22Rv1 (cell line): ENCODE measurements at regions not wholly inside any gene's neighbourhood (a gene's known extent, or its start where the extent isn't known, plus 50 kb on each side); places are given as distances from the start of the nearest gene placed in this dataset.
"Not testable (repeated sequence)": the region's sequence is repeated elsewhere in the genome, so short reads cannot be mapped to it uniquely, and the experiment has no call there.

Experiments
- CTCF ChIP-seq: fragments of 450-650 bp; IDR thresholded peaks from 2 replicates; pipeline ENCODE4 v1.5.1; 2017; ENCODE audit warnings: mild to moderate bottlenecking
- ZFX ChIP-seq: fragments of 450-650 bp; IDR thresholded peaks from 2 replicates; pipeline ENCODE4 v1.6.1; 2017; ENCODE audit warnings: antibody characterized with exemption, borderline replicate concordance

DNA sequence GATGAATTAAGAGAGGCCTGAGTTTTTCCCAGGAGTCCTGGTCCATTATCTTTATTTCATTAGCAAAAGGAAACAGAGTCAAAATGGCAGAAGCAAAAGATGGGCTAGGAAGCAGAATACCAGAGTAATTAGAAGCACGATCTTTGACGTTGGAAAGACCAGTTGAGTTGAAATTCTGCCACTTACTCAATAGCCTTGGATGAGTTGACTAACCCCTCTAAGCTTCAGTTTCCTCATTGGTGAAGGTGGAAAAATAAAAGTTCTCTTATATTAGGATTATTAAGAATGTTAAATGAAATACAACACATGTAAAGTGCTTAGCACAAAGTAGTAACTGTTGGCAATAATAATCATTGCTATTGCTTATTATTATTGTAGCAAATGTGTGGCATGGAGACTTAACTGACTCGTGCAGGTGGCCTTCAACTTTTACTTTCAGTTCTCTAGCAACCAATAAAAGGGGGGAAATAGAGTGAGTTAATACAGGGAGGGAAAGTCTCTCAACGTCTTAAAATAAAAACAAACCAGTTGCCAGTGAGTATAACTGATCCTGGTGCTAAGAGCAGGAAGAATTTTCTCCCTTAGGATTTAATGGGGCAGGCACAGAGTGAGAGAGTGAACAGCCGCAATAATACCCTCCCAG lies 50.8 kb upstream of the ACBD5 start:
- TF ChIP-seq CTCF, ZFX: not testable (repeated sequence)
